LNCAP (cell line): ENCODE measurements at regions not wholly inside any gene's neighbourhood (a gene's known extent, or its start where the extent isn't known, plus 50 kb on each side); places are given as distances from the start of the nearest gene placed in this dataset.

Experiments used
- CTCF ChIP-seq: fragments of 450-650 bp; IDR thresholded peaks from 2 replicates; pipeline ENCODE4 v1.5.1; 2017; ENCODE audit warnings: mild to moderate bottlenecking

GRCh38 chr11:134879931-134880330, 467.9 kb upstream of the B3GAT1 start:
- TF ChIP-seq CTCF: no peak

- no peak for TF ChIP-seq CTCF
Measured at GRCh38 chr11:134879341-134879740, 467.3 kb upstream of the B3GAT1 start.

- TF ChIP-seq CTCF: no peak
Measured at GRCh38 chr11:134878785-134879184, 466.7 kb upstream of the B3GAT1 start.

GRCh38 chr11:134876226-134876625, 464.2 kb upstream of the B3GAT1 start:
- TF ChIP-seq CTCF: no peak

GRCh38 chr11:134866981-134867675, 455.1 kb upstream of the B3GAT1 start:
- no peak for TF ChIP-seq CTCF

GRCh38 chr11:134866215-134866614, 454.2 kb upstream of the B3GAT1 start:
- TF ChIP-seq CTCF: no peak

- no peak for TF ChIP-seq CTCF
Measured at GRCh38 chr11:134864968-134865305, 452.9 kb upstream of the B3GAT1 start.
